Progenitor cell of endocrine pancreas (in vitro differentiated cells): ENCODE measurements at regions not wholly inside any gene's neighbourhood (a gene's known extent, or its start where the extent isn't known, plus 50 kb on each side); places are given as distances from the start of the nearest gene placed in this dataset.
"Not testable (repeated sequence)": the region's sequence is repeated elsewhere in the genome, so short reads cannot be mapped to it uniquely, and the experiment has no call there.

Experiments used
- DNase-seq: peaks from one replicate; pipeline ENCODE4 v3.0.0; 2021; ENCODE audit warnings: low spot score; ENCODE audit not compliant: unreplicated experiment
- H3K27ac Mint-ChIP-seq: 2 replicates; pipeline ENCODE4 v1.8.0; 2021; ENCODE audit warnings: mild to moderate bottlenecking, moderate library complexity, mixed read lengths
- H3K27me3 Mint-ChIP-seq: 2 replicates; pipeline ENCODE4 v1.8.0; 2021; ENCODE audit warnings: mixed read lengths
- H3K36me3 Mint-ChIP-seq: 2 replicates; pipeline ENCODE4 v1.8.0; 2022; ENCODE audit warnings: mixed read lengths; ENCODE audit not compliant: insufficient read depth
- H3K4me1 Mint-ChIP-seq: 2 replicates; pipeline ENCODE4 v1.8.0; 2021; ENCODE audit warnings: low read depth, mixed read lengths
- H3K4me3 Mint-ChIP-seq: 2 replicates; pipeline ENCODE4 v1.8.0; 2021; ENCODE audit warnings: low read depth, mild to moderate bottlenecking, moderate library complexity, mixed read lengths
- H3K9me3 Mint-ChIP-seq: 2 replicates; pipeline ENCODE4 v1.8.0; 2021; ENCODE audit warnings: low read depth, mixed read lengths
- CTCF ChIP-seq: fragments of 200-600 bp; sonication (generic); IDR thresholded peaks from one replicate; pipeline ENCODE4 v1.5.0; 2021; ENCODE audit warnings: antibody characterized with exemption, mild to moderate bottlenecking; ENCODE audit not compliant: unreplicated experiment

- Mint-ChIP-seq H3K4me1 (no peaks in the 10 kb centered on the region), H3K27ac (no peak overlapping the region), H3K4me3 (no peak overlapping the region), H3K27me3 (no peaks in the 10 kb centered on the region), H3K36me3 (no peaks in the 10 kb centered on the region), H3K9me3 (peaks cover 46% of the 10 kb centered on the region)
- no peak for TF ChIP-seq CTCF
- no peak for DNase-seq
These were observed 55.6 kb downstream of the OR4C45 start for GRCh38 chr11:50088231-50088630.

- H3K27ac Mint-ChIP-seq: no peak overlapping the region
- no peak for DNase-seq
- TF ChIP-seq CTCF: no peak
- no peak overlapping the region for H3K4me3 Mint-ChIP-seq
- peaks cover 4% of the 10 kb centered on the region for H3K36me3 Mint-ChIP-seq
- no peaks in the 10 kb centered on the region for H3K4me1 Mint-ChIP-seq
- H3K27me3 Mint-ChIP-seq: no peaks in the 10 kb centered on the region
- H3K9me3 Mint-ChIP-seq: peaks cover 24% of the 10 kb centered on the region
These were observed 65.6 kb downstream of the OR4C45 start for GRCh38 chr11:50098186-50098725.

GRCh38 chr11:50102916-50103315 is 70.2 kb downstream of the OR4C45 start:
- no peak overlapping the region for H3K27ac Mint-ChIP-seq
- no peak overlapping the region for H3K4me3 Mint-ChIP-seq
- H3K4me1 Mint-ChIP-seq: no peaks in the 10 kb centered on the region
- no peak for DNase-seq
- H3K36me3 Mint-ChIP-seq: no peaks in the 10 kb centered on the region
- H3K9me3 Mint-ChIP-seq: peaks cover 23% of the 10 kb centered on the region
- H3K27me3 Mint-ChIP-seq: no peaks in the 10 kb centered on the region
- no peak for TF ChIP-seq CTCF

DNA sequence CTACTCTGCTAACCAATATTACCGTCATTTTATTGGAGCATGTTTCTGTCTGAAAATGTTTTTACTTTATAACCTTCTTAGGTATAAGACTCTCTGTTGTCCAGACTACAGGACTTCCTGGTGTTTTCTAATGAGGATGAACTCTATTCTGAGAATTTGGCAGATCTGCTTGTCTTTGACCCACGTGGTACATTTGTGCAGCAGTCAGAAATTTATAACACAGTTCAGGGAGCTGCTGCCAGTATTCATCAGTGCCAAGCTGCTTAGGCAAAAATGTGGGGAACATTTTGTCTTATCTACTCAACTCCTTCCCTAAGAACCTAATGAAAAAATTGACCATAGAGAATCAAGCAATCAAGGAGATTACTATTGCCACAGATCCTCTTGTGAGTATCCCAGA is 108.0 kb downstream of the OR4C45 start:
- H3K9me3 Mint-ChIP-seq: peaks cover 57% of the 10 kb centered on the region
- not testable (repeated sequence) for DNase-seq, H3K36me3 Mint-ChIP-seq, H3K4me3 Mint-ChIP-seq, H3K27me3 Mint-ChIP-seq, H3K4me1 Mint-ChIP-seq, H3K27ac Mint-ChIP-seq

DNA sequence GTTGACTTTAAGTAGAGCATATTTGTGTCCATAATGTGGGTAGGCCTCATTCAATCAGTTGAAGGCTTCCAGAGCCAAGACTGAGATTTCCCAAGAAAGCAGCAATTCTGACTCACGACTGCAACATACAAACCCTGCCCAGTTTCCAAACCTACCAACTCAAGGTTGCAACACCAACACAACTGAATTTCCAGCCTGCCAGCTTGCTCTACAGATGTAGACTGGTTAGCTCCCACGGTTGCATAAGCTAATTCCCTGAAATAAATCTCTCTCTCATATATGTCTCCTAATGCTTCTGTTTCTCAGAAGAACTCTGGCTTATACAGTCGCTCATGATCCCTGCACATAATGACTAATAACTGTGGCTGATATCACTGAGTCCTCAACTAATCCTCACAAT is 113.6 kb downstream of the OR4C45 start:
- H3K9me3 Mint-ChIP-seq: peaks cover 58% of the 10 kb centered on the region
- H3K4me3 Mint-ChIP-seq, H3K27me3 Mint-ChIP-seq, H3K27ac Mint-ChIP-seq, H3K36me3 Mint-ChIP-seq, DNase-seq, H3K4me1 Mint-ChIP-seq: not testable (repeated sequence)

- H3K4me3 Mint-ChIP-seq, H3K36me3 Mint-ChIP-seq, H3K27me3 Mint-ChIP-seq, DNase-seq, H3K4me1 Mint-ChIP-seq, H3K27ac Mint-ChIP-seq: not testable (repeated sequence)
- H3K9me3 Mint-ChIP-seq: peaks cover 65% of the 10 kb centered on the region
These were observed 115.3 kb downstream of the OR4C45 start for GRCh38 chr11:50147946-50148345.

GRCh38 chr11:50155508-50155907 is 122.8 kb downstream of the OR4C45 start:
- Mint-ChIP-seq H3K27ac (no peak overlapping the region), H3K9me3 (peaks cover 56% of the 10 kb centered on the region), H3K4me1 (no peaks in the 10 kb centered on the region), H3K4me3 (no peak overlapping the region), H3K36me3 (no peaks in the 10 kb centered on the region), H3K27me3 (no peaks in the 10 kb centered on the region)
- no peak for TF ChIP-seq CTCF
- DNase-seq: no peak
